HepG2 (cell line): ENCODE measurements at regions not wholly inside any gene's neighbourhood (a gene's known extent, or its start where the extent isn't known, plus 50 kb on each side); places are given as distances from the start of the nearest gene placed in this dataset.
A peak's percentile ranks its signal among the peaks of the same experiment; 100 is the strongest.

Source experiments
- FOXK2 ChIP-seq: fragments of 450-650 bp; IDR thresholded peaks from 2 replicates; pipeline ENCODE4 v1.6.1; 2016
- GZF1 ChIP-seq: sonication (generic); formaldehyde crosslinking; IDR thresholded peaks from 2 replicates; pipeline ENCODE4 v1.5.1; 2020; ENCODE audit warnings: mild to moderate bottlenecking, missing genetic modification reagents
- ISL2 ChIP-seq: sonication (generic); formaldehyde crosslinking; IDR thresholded peaks from 2 replicates; pipeline ENCODE4 v1.5.0; 2020; ENCODE audit warnings: missing genetic modification reagents
- RBAK ChIP-seq: sonication (generic); formaldehyde crosslinking; IDR thresholded peaks from 2 replicates; pipeline ENCODE4 v1.5.1; 2020; ENCODE audit warnings: mild to moderate bottlenecking, missing genetic modification reagents
- SPEN ChIP-seq: sonication (generic); formaldehyde crosslinking; IDR thresholded peaks from 2 replicates; pipeline ENCODE4 v1.5.1; 2020; ENCODE audit warnings: low read depth, mild to moderate bottlenecking, missing genetic modification reagents
- ZFX ChIP-seq: sonication (generic); formaldehyde crosslinking; IDR thresholded peaks from 2 replicates; pipeline ENCODE4 v1.4.0; 2020; ENCODE audit warnings: mild to moderate bottlenecking, low read depth, missing genetic modification reagents, moderate library complexity
- ZNF17 ChIP-seq: sonication (generic); formaldehyde crosslinking; IDR thresholded peaks from 2 replicates; pipeline ENCODE4 v1.5.0; 2020; ENCODE audit warnings: mild to moderate bottlenecking, missing genetic modification reagents
- ZNF335 ChIP-seq: sonication (generic); formaldehyde crosslinking; IDR thresholded peaks from 2 replicates; pipeline ENCODE4 v1.4.0; 2020; ENCODE audit warnings: missing genetic modification reagents
- ZNF367 ChIP-seq: sonication (generic); formaldehyde crosslinking; IDR thresholded peaks from 2 replicates; pipeline ENCODE4 v1.4.0; 2020; ENCODE audit warnings: missing genetic modification reagents, borderline replicate concordance
- TF ChIP-seq, protein P1 (sequence below): sonication (generic); formaldehyde crosslinking; IDR thresholded peaks from 2 replicates; pipeline ENCODE4 v1.4.0; 2020; ENCODE audit warnings: mild to moderate bottlenecking, missing genetic modification reagents
- TF ChIP-seq, protein P2 (sequence below): sonication (generic); formaldehyde crosslinking; IDR thresholded peaks from 2 replicates; pipeline ENCODE4 v1.5.0; 2020; ENCODE audit warnings: mild to moderate bottlenecking, missing genetic modification reagents, borderline replicate concordance
- TF ChIP-seq, protein P3 (sequence below): sonication (generic); formaldehyde crosslinking; IDR thresholded peaks from 2 replicates; pipeline ENCODE4 v1.9.0; 2021; ENCODE audit warnings: missing genetic modification reagents, borderline replicate concordance
- TF ChIP-seq, protein P4 (sequence below): IDR thresholded peaks from 2 replicates; pipeline ENCODE4 v1.6.1; 2016; ENCODE audit warnings: mild to moderate bottlenecking

DNA sequence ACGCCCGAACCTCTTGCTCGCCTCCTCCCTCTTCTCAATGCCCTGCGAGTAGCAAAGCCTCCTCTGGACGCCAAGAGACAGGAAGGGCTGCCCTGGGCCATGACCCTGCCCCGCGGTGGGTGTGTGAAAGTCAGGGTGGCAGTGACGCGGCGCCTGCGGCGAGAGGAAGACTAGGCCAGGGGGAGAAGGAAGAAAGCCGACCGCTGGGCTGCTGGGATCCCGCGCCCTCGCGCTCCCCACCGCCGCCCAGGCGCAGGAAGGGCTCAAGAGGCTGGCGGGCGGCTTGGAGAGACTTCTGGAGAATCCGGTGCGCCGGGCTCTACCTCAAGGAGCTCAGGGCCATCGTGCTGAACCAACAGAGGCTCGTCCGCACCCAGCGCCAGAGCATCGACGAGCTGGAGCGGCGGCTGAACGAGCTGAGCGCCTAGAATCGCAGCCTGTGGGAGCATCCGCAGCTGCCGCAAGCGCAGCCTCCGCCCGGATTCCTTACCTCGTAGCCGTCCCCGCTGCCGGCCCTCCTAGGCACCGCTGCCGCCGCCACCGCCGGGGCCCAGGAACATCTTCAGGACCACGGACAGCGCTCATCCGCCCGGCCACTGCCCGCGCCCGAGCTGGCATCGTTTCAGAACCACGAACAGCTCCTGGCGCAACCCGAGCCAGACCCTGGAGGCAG lies 105.0 kb upstream of the PRB2 start (continued):
- TF ChIP-seq, protein P1, sequence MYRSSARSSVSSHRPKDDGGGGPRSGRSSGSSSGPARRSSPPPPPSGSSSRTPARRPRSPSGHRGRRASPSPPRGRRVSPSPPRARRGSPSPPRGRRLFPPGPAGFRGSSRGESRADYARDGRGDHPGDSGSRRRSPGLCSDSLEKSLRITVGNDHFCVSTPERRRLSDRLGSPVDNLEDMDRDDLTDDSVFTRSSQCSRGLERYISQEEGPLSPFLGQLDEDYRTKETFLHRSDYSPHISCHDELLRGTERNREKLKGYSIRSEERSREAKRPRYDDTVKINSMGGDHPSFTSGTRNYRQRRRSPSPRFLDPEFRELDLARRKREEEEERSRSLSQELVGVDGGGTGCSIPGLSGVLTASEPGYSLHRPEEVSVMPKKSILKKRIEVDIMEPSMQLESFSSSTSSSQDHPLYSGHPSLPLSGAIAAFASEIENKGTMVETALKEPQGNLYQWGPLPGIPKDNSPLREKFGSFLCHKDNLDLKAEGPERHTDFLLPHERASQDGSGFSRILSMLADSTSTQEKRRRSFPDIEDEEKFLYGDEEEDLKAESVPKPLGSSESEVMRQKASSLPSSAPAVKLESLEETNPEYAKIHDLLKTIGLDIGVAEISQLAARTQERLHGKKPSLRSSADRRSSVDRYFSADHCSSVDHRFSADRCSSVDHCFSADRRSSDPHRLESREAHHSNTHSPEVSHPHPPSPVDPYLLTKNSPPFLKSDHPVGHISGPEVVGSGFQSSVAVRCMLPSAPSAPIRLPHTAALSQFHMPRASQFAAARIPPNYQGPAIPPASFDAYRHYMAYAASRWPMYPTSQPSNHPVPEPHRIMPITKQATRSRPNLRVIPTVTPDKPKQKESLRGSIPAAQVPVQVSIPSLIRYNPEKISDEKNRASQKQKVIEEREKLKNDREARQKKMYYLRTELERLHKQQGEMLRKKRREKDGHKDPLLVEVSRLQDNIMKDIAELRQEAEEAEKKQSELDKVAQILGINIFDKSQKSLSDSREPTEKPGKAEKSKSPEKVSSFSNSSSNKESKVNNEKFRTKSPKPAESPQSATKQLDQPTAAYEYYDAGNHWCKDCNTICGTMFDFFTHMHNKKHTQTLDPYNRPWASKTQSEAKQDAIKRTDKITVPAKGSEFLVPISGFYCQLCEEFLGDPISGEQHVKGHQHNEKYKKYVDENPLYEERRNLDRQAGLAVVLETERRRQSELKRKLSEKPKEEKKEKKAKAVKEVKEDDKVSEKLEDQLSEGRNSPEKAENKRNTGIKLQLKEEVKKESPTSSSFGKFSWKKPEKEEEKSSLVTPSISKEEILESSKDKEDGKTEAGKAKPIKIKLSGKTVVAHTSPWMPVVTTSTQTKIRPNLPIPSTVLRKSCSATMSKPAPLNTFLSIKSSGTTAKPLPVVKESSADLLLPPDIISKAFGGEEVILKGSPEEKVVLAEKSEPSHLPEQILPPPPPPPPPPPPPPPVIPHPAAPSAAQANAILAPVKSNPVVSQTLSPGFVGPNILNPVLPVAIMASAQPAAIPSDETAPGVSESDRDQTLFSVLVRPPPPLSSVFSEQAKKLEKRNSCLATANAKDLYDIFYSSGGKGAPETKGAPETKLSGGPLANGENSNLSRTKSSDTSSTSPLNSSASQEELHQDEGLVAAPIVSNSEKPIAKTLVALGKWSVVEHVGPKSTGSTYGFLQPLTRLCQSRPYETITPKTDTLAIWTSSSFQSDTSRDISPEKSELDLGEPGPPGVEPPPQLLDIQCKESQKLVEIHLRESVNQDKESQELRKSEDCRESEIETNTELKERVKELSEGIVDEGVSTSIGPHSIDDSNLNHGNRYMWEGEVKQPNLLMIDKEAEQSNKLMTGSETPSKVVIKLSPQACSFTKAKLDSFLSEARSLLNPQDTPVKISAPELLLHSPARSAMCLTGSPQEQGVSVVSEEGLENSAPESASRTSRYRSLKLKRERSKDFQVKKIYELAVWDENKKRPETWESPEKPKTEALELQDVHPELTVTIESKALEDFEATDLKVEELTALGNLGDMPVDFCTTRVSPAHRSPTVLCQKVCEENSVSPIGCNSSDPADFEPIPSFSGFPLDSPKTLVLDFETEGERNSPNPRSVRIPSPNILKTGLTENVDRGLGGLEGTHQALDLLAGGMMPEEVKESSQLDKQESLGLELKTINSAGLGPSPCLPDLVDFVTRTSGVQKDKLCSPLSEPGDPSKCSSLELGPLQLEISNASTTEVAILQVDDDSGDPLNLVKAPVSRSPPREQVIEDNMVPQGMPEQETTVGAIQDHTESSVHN (CRISPR knock-in tag) = peak; percentile 86; the same call in 1 of the 2 replicates
- TF ChIP-seq ISL2 (CRISPR knock-in tag) (peak; percentile 85), ZNF367 (CRISPR knock-in tag) (peak; percentile 99), RBAK (CRISPR knock-in tag) (no peak), FOXK2 (no peak), ZNF335 (CRISPR knock-in tag) (peak; percentile 95), GZF1 (CRISPR knock-in tag) (peak; percentile 94), ZFX (CRISPR knock-in tag) (no peak), ZNF17 (peak; percentile 94), SPEN (peak; percentile 89; the same call in 1 of the 2 replicates)
- TF ChIP-seq, protein P2, sequence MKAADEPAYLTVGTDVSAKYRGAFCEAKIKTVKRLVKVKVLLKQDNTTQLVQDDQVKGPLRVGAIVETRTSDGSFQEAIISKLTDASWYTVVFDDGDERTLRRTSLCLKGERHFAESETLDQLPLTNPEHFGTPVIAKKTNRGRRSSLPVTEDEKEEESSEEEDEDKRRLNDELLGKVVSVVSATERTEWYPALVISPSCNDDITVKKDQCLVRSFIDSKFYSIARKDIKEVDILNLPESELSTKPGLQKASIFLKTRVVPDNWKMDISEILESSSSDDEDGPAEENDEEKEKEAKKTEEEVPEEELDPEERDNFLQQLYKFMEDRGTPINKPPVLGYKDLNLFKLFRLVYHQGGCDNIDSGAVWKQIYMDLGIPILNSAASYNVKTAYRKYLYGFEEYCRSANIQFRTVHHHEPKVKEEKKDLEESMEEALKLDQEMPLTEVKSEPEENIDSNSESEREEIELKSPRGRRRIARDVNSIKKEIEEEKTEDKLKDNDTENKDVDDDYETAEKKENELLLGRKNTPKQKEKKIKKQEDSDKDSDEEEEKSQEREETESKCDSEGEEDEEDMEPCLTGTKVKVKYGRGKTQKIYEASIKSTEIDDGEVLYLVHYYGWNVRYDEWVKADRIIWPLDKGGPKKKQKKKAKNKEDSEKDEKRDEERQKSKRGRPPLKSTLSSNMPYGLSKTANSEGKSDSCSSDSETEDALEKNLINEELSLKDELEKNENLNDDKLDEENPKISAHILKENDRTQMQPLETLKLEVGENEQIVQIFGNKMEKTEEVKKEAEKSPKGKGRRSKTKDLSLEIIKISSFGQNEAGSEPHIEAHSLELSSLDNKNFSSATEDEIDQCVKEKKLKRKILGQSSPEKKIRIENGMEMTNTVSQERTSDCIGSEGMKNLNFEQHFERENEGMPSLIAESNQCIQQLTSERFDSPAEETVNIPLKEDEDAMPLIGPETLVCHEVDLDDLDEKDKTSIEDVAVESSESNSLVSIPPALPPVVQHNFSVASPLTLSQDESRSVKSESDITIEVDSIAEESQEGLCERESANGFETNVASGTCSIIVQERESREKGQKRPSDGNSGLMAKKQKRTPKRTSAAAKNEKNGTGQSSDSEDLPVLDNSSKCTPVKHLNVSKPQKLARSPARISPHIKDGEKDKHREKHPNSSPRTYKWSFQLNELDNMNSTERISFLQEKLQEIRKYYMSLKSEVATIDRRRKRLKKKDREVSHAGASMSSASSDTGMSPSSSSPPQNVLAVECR (CRISPR knock-in tag) = peak; percentile 79; the same call in 1 of the 2 replicates
- TF ChIP-seq, protein P3, sequence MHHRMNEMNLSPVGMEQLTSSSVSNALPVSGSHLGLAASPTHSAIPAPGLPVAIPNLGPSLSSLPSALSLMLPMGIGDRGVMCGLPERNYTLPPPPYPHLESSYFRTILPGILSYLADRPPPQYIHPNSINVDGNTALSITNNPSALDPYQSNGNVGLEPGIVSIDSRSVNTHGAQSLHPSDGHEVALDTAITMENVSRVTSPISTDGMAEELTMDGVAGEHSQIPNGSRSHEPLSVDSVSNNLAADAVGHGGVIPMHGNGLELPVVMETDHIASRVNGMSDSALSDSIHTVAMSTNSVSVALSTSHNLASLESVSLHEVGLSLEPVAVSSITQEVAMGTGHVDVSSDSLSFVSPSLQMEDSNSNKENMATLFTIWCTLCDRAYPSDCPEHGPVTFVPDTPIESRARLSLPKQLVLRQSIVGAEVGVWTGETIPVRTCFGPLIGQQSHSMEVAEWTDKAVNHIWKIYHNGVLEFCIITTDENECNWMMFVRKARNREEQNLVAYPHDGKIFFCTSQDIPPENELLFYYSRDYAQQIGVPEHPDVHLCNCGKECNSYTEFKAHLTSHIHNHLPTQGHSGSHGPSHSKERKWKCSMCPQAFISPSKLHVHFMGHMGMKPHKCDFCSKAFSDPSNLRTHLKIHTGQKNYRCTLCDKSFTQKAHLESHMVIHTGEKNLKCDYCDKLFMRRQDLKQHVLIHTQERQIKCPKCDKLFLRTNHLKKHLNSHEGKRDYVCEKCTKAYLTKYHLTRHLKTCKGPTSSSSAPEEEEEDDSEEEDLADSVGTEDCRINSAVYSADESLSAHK (CRISPR knock-in tag) = peak; percentile 95
- TF ChIP-seq, protein P4, sequence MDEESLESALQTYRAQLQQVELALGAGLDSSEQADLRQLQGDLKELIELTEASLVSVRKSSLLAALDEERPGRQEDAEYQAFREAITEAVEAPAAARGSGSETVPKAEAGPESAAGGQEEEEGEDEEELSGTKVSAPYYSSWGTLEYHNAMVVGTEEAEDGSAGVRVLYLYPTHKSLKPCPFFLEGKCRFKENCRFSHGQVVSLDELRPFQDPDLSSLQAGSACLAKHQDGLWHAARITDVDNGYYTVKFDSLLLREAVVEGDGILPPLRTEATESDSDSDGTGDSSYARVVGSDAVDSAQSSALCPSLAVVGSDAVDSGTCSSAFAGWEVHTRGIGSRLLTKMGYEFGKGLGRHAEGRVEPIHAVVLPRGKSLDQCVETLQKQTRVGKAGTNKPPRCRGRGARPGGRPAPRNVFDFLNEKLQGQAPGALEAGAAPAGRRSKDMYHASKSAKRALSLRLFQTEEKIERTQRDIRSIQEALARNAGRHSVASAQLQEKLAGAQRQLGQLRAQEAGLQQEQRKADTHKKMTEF (CRISPR knock-in tag) = peak; percentile 88
